Non-pigmented ciliary epithelial cell (primary cell): ENCODE measurements at regions not wholly inside any gene's neighbourhood (a gene's known extent, or its start where the extent isn't known, plus 50 kb on each side); places are given as distances from the start of the nearest gene placed in this dataset.

Experiments used
- DNase-seq: peaks from one replicate; pipeline ENCODE4 v3.0.0-alpha.2; 2010; ENCODE audit warnings: low read depth

DNA sequence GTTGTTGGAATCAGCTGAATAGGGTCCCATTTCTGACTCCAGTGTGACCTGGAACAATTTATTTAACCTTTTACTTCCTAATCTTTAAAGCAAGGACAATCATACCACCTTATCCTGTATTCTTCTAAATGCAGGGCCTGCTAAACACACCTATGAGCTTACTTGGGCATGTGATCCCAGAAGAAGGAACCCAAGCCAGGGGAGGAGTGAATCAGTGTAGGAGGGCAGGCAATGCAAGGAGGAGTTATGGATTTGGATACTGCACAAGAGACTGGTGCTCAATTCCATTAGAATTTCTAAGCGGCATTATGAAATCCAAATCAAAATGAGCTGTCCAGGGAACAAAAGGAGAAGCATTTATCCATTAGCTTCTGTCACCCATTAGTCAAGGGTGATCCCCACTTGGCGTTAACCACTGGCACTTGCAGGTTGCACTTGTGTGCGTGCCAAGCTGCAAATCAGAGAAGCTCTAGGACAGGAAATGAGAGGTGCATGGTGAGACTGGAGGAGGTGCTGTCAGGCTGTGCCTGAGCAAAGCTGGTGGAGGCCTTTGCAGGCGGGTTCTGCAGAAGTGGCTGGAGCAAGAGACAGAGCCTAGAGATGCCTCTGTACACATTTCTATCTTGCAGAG is 297.2 kb upstream of the PLXNA2 start:
- no peak for DNase-seq

- DNase-seq, result no peak
Observed at GRCh38 chr1:208542309-208542708, 298.1 kb upstream of the PLXNA2 start.

DNA sequence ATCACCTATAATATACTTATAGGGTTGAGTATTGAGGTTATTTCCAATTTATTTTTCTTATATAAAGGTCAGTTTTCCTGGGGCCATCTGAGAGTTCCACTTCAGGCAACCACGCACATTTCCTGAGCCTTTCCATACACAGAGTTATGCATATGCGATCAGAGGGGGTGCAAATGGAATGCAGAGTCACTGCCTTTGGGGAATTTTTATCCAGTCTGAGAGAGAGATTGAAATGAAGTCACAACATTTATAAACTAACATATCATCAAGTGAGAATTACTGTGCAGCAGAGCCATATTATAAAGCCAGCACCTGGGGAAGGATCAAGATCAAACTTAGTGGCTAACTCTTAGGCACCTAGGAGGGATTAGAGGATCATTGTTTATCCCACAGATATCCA is 299.9 kb upstream of the PLXNA2 start:
- no peak for DNase-seq

DNA sequence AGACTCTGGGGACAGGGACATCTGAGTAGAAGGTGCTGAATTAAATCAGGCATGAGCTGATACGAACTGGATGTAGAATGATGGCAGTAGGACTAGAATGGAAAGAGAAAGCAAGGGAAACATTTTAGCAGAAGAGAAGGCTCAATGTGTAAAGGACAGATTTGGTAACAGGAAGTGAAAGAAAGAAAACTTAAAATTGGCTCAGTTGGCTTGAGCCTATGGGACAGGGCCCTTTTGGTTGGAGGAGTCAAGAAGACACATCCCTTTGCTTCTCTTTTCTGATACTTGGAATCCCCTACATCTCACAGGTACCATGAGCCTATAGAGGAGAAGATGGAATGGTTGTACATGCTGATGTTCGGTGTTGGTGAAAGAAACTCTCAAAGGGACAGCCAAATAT is 300.6 kb upstream of the PLXNA2 start:
- DNase-seq, result no peak

GRCh38 chr1:208551024-208551423 is 306.8 kb upstream of the PLXNA2 start:
- no peak for DNase-seq

- no peak for DNase-seq
Observed at GRCh38 chr1:208551633-208552320, 307.6 kb upstream of the PLXNA2 start.

GRCh38 chr1:208552928-208553327 is 308.7 kb upstream of the PLXNA2 start:
- no peak for DNase-seq

GRCh38 chr1:208556461-208556860 is 312.3 kb upstream of the PLXNA2 start:
- DNase-seq, result no peak

- DNase-seq, result no peak
Observed at GRCh38 chr1:208557046-208557722, 313.0 kb upstream of the PLXNA2 start.

GRCh38 chr1:208557723-208558094 is 313.5 kb upstream of the PLXNA2 start:
- DNase-seq, result no peak

- DNase-seq, result no peak
Observed at GRCh38 chr1:208559597-208560329, 315.6 kb upstream of the PLXNA2 start.

- DNase-seq, result no peak
Observed at GRCh38 chr1:208562151-208562960, 318.2 kb upstream of the PLXNA2 start.

GRCh38 chr1:208564466-208564865 is 320.3 kb upstream of the PLXNA2 start:
- DNase-seq, result no peak

GRCh38 chr1:208565756-208566440 is 321.7 kb upstream of the PLXNA2 start:
- no peak for DNase-seq

GRCh38 chr1:208569181-208569580 is 325.0 kb upstream of the PLXNA2 start:
- DNase-seq, result no peak

- no peak for DNase-seq
Observed at GRCh38 chr1:208570362-208570761, 326.2 kb upstream of the PLXNA2 start.

- no peak for DNase-seq
Observed at GRCh38 chr1:208576425-208576824, 332.2 kb upstream of the PLXNA2 start.

DNA sequence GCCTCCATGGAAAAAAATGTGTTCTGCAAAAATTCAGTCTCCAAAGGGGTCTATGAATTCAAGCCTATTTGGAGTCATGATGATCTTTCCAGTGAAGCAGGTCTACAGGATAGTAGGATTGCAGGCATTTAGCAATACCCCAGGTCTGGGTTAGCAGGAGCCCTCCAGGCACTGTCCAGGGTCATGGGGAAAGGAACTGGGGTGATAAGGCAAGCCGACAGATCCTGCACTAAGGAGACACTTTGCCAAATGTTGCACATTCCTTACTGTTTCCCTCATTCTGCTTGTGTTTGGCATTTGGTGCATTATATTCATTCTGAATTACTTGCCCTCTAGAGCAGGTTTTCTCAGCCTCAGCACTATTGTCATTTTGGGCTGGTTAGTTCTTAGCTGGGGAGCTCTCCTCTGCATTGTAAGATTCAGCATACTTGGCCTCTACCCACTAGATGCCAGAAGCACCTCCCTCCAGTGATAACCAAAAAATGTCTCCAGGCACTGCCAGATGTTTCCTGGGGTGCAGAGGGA is 333.3 kb upstream of the PLXNA2 start:
- no peak for DNase-seq

DNA sequence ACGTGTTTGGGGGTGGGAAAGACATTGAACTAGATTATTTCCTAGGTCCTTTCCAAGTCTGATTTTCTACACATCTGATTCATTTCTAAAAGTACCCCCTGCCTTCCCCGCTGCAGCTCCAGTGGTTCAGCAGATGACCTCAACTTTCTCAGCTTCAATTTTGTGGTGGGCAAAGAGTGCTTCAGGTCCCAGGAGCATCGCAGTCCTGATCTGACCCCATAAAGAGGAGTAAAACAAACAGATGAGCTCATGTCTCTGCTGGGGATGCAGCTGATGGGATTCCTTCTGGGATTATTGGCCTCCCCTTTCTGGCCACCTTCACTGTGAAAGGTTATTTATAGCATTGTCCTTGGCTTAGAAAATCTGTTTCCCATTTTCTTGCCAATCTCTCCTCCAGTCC is 337.0 kb upstream of the PLXNA2 start:
- no peak for DNase-seq

- DNase-seq, result no peak
Observed at GRCh38 chr1:208581667-208582066, 337.5 kb upstream of the PLXNA2 start.

- DNase-seq, result no peak
Observed at GRCh38 chr1:208584167-208584755, 340.1 kb upstream of the PLXNA2 start.
